Neuronal stem cell (in vitro differentiated cells): ENCODE measurements at regions not wholly inside any gene's neighbourhood (a gene's known extent, or its start where the extent isn't known, plus 50 kb on each side); places are given as distances from the start of the nearest gene placed in this dataset.
A peak's percentile ranks its signal among the peaks of the same experiment; 100 is the strongest.

ENCODE experiments used
- DNase-seq: peaks from one replicate; pipeline ENCODE4 v3.0.0-alpha.2; 2013; ENCODE audit warnings: low spot score
- H2AFZ ChIP-seq: one replicate; pipeline ENCODE4 v1.6.1; 2013; ENCODE audit warnings: mild to moderate bottlenecking, low read length, inconsistent platforms
- H2AK5ac ChIP-seq: 2 replicates; pipeline ENCODE4 v1.6.1; 2013; ENCODE audit warnings: low read depth, mild to moderate bottlenecking, inconsistent platforms, low read length, moderate library complexity, mixed read lengths
- H2BK120ac ChIP-seq: 2 replicates; pipeline ENCODE4 v1.6.1; 2013; ENCODE audit warnings: low read depth, mild to moderate bottlenecking, inconsistent platforms, low read length, moderate library complexity, mixed read lengths
- H2BK12ac ChIP-seq: one replicate; pipeline ENCODE4 v1.6.1; 2013; ENCODE audit warnings: low read length, inconsistent platforms
- H2BK15ac ChIP-seq: 2 replicates; pipeline ENCODE4 v1.6.1; 2013; ENCODE audit warnings: mild to moderate bottlenecking, low read length, inconsistent platforms, mixed read lengths
- H2BK5ac ChIP-seq: one replicate; pipeline ENCODE4 v1.6.1; 2013; ENCODE audit warnings: inconsistent platforms, mild to moderate bottlenecking, low read length, moderate library complexity
- H3K14ac ChIP-seq: one replicate; pipeline ENCODE4 v1.6.1; 2013; ENCODE audit warnings: low read length, inconsistent platforms
- H3K18ac ChIP-seq: 2 replicates; pipeline ENCODE4 v1.6.1; 2013; ENCODE audit warnings: low read length, inconsistent platforms
- H3K23ac ChIP-seq: 2 replicates; pipeline ENCODE4 v1.6.1; 2013; ENCODE audit warnings: low read depth, mild to moderate bottlenecking, mixed read lengths, low read length, inconsistent platforms; ENCODE audit not compliant: poor library complexity
- H3K27ac ChIP-seq: replicated peaks from 3 replicates; pipeline ENCODE4 v1.5.1; 2013; ENCODE audit warnings: low read length, inconsistent platforms
- H3K27me3 ChIP-seq, 3 experiments: 2 replicates each; pipeline ENCODE4 v1.6.1; 2013; ENCODE audit warnings: low read length in 3 of 3, mild to moderate bottlenecking in 2 of 3, inconsistent platforms in 1 of 3, low read depth in 1 of 3, mixed read lengths in 1 of 3, moderate library complexity in 1 of 3; ENCODE audit not compliant: control insufficient read depth in 3 of 3, insufficient read depth in 3 of 3
- H3K36me3 ChIP-seq, 2 donors: replicated peaks in 1 of 2; 2 replicates each; pipeline ENCODE4 v1.6.1; 2013; ENCODE audit warnings: low read length in 2 of 2; ENCODE audit not compliant: control insufficient read depth in 2 of 2, insufficient read depth in 2 of 2
- H3K4ac ChIP-seq: 2 replicates; pipeline ENCODE4 v1.6.1; 2013; ENCODE audit warnings: inconsistent platforms, mild to moderate bottlenecking, low read length, moderate library complexity
- H3K4me1 ChIP-seq, 2 donors: 1 replicate in 1 of 2; 2 replicates in 1 of 2; pipeline ENCODE4 v1.6.1; 2013; ENCODE audit warnings: low read length in 2 of 2, low read depth in 1 of 2; ENCODE audit not compliant: control insufficient read depth in 2 of 2, insufficient read depth in 1 of 2
- H3K4me2 ChIP-seq: one replicate; pipeline ENCODE4 v1.6.1; 2013; ENCODE audit warnings: mild to moderate bottlenecking, low read length, inconsistent platforms; ENCODE audit not compliant: insufficient read depth, poor library complexity, severe bottlenecking
- H3K4me3 ChIP-seq, 2 donors: 2 replicates each; pipeline ENCODE4 v1.5.1; 2013; ENCODE audit warnings: low read length in 2 of 2, mild to moderate bottlenecking in 2 of 2, inconsistent platforms in 1 of 2, moderate library complexity in 1 of 2
- H3K79me1 ChIP-seq: one replicate; pipeline ENCODE4 v1.6.1; 2013; ENCODE audit warnings: low read depth, mild to moderate bottlenecking, inconsistent platforms, low read length, moderate library complexity
- H3K9ac ChIP-seq: one replicate; pipeline ENCODE4 v1.6.1; 2013; ENCODE audit warnings: mild to moderate bottlenecking, low read depth, low read length, inconsistent platforms; ENCODE audit not compliant: poor library complexity
- H3K9me3 ChIP-seq, 2 donors: replicated peaks in 1 of 2; 2 replicates each; pipeline versions ENCODE3 to v1.6.1; 2013; ENCODE audit warnings: low read length in 2 of 2, mild to moderate bottlenecking in 2 of 2, inconsistent platforms in 1 of 2, low read depth in 1 of 2, mixed read lengths in 1 of 2, moderate library complexity in 1 of 2; ENCODE audit not compliant: control insufficient read depth in 2 of 2, insufficient read depth in 1 of 2
- H4K8ac ChIP-seq: one replicate; pipeline ENCODE4 v1.6.1; 2013; ENCODE audit warnings: low read depth, mild to moderate bottlenecking, inconsistent platforms, low read length, moderate library complexity
- H4K91ac ChIP-seq: one replicate; pipeline ENCODE4 v1.6.1; 2013; ENCODE audit warnings: low read length, low read depth, mild to moderate bottlenecking, inconsistent platforms; ENCODE audit not compliant: poor library complexity
- WGBS, 2 donors: extraction: QIAGEN DNeasy Blood & Tissue Kit; methylation state at CpG; one replicate each; pipeline ENCODE4 v1.1.7; 2013; ENCODE audit warnings: missing lambda C conversion rate in 2 of 2, mixed read lengths in 1 of 2; ENCODE audit not compliant: insufficient read length in 2 of 2, insufficient replicate concordance in 1 of 2; ENCODE audit errors: extremely low coverage in 2 of 2; 5-methylcytosine and 5-hydroxymethylcytosine counted together

DNA sequence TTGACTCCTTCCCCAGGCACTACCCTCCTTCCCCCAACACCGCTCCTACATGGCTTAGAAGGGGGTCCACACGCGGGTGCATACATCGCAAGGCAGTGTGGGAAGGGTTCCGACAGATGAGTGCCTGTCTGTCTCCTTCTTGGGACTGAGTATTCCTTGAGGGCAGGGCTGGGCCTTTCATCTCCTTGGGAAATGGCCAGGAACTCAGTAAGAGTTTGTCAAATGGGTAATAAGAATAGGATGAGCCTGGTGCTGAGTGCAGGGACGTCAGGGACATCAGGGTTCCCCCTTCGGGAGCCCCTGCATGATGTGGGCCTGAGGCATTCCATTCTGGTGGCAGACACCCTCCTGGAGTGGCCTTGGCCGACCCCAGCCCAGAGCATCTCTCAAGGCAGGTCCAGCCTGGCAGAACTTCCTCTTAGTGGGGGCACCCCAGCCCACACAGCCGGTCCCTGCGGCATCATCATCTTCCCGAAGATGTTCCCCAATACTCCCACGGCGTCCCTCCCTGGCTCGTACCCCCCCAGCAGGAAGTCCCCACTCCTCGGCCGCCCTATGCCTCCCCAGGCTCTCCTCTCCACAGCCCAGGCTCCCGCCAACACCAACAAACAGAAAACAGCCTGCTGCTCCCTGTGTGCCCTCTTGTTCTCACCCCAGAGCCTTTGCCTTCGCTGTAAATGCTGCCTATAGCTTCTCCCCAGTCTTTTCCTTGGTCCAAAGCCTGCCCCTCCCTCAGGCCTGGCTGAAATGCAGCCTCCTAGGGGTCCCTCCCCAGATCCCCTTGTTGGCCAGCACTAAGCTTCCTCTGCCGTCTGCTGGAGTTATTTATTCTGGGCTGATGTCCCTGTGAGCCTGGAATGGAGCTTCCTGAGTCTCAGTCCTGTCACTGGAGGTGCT is 67.5 kb upstream of the LCTL start:
- Histone ChIP-seq H3K23ac (no peak overlapping the region), H4K8ac (no peak overlapping the region), H2BK12ac (no peak overlapping the region), H2BK5ac (no peak overlapping the region), H4K91ac (peak overlapping the region; percentile 8), H2BK15ac (peak overlapping the region; percentile 87), H3K18ac (peak overlapping the region; percentile 52), H3K4ac (no peak overlapping the region), H2AFZ (peak overlapping the region; percentile 77), H2BK120ac (no peak overlapping the region), H3K9me3 (no peaks in the 10 kb centered on the region), H3K79me1 (no peaks in the 10 kb centered on the region), H3K14ac (no peak overlapping the region), H3K4me2 (no peak overlapping the region), H2AK5ac (peak overlapping the region; percentile 73), H3K4me3 (no peak overlapping the region), H3K27me3 (peaks cover 0 to 3% (median 0%) of the 10 kb centered on the region in 3 experiments), H3K4me1 (peaks cover 21 to 52% of the 10 kb centered on the region in 2 donors), H3K9ac (no peak overlapping the region), H3K36me3 (no peaks in the 10 kb centered on the region), H3K27ac (no peak overlapping the region)
- no CpG with 5 or more reads among the region's 19 CpGs for WGBS, 2 donors
- no peak for DNase-seq

GRCh38 chr15:66633938-66634250 is 68.1 kb upstream of the LCTL start:
- Histone ChIP-seq H3K9ac (no peak overlapping the region), H2BK120ac (no peak overlapping the region), H4K91ac (no peak overlapping the region), H3K27me3 (peaks cover 0 to 3% (median 0%) of the 10 kb centered on the region in 3 experiments), H3K27ac (no peak overlapping the region), H3K4me3 (no peak overlapping the region), H2AFZ (no peak overlapping the region), H3K4me1 (peaks cover 21 to 46% of the 10 kb centered on the region in 2 donors), H3K23ac (no peak overlapping the region), H3K9me3 (no peaks in the 10 kb centered on the region), H3K18ac (peak overlapping the region; percentile 20), H2BK12ac (no peak overlapping the region), H3K4ac (no peak overlapping the region), H2BK15ac (no peak overlapping the region), H3K36me3 (no peaks in the 10 kb centered on the region), H2AK5ac (peak overlapping the region; percentile 41), H3K4me2 (no peak overlapping the region), H3K14ac (no peak overlapping the region), H4K8ac (no peak overlapping the region), H3K79me1 (no peaks in the 10 kb centered on the region), H2BK5ac (no peak overlapping the region)
- no CpG with 5 or more reads among the region's 3 CpGs for WGBS, 2 donors
- DNase-seq, result no peak

GRCh38 chr15:66634540-66634939 is 67.5 kb upstream of the SMAD6 start:
- Histone ChIP-seq H3K23ac (no peak overlapping the region), H2AFZ (no peak overlapping the region), H3K14ac (no peak overlapping the region), H3K18ac (peak overlapping the region; percentile 15), H2BK12ac (no peak overlapping the region), H3K4me3 (no peak overlapping the region), H3K4ac (no peak overlapping the region), H3K9ac (no peak overlapping the region), H3K36me3 (no peaks in the 10 kb centered on the region), H3K27me3 (peaks cover 0 to 3% (median 0%) of the 10 kb centered on the region in 3 experiments), H4K91ac (no peak overlapping the region), H3K4me1 (peaks cover 18 to 41% of the 10 kb centered on the region in 2 donors), H3K4me2 (no peak overlapping the region), H3K9me3 (no peaks in the 10 kb centered on the region), H3K27ac (no peak overlapping the region), H2BK15ac (no peak overlapping the region), H2BK120ac (no peak overlapping the region), H4K8ac (no peak overlapping the region), H3K79me1 (no peaks in the 10 kb centered on the region), H2AK5ac (peak overlapping the region; percentile 41), H2BK5ac (no peak overlapping the region)
- no CpG with 5 or more reads among the region's 5 CpGs for WGBS, 2 donors
- no peak for DNase-seq

- no peak overlapping the region for H2BK12ac ChIP-seq
Measured at GRCh38 chr15:66635006-66635405, 67.0 kb upstream of the SMAD6 start.

More at GRCh38 chr15:66635006-66635405, 67.0 kb upstream of the SMAD6 start:
- Histone ChIP-seq H3K9ac (no peak overlapping the region), H3K4me2 (no peak overlapping the region), H3K4me1 (peaks cover 18 to 36% of the 10 kb centered on the region in 2 donors), H3K4me3 (no peak overlapping the region), H2BK15ac (no peak overlapping the region), H3K9me3 (no peaks in the 10 kb centered on the region), H3K36me3 (no peaks in the 10 kb centered on the region), H3K14ac (no peak overlapping the region), H3K27me3 (peaks cover 0 to 3% (median 0%) of the 10 kb centered on the region in 3 experiments), H3K18ac (no peak overlapping the region), H2BK120ac (no peak overlapping the region), H3K27ac (no peak overlapping the region), H2BK5ac (no peak overlapping the region), H3K23ac (no peak overlapping the region), H2AK5ac (no peak overlapping the region), H2AFZ (no peak overlapping the region), H3K79me1 (no peaks in the 10 kb centered on the region), H3K4ac (no peak overlapping the region), H4K91ac (no peak overlapping the region), H4K8ac (no peak overlapping the region)
- DNase-seq, result no peak
- WGBS, 2 donors, result no CpG with 5 or more reads among the region's 5 CpGs
